Urinary bladder (tissue), 3 donors: ENCODE measurements at regions not wholly inside any gene's neighbourhood (a gene's known extent, or its start where the extent isn't known, plus 50 kb on each side); places are given as distances from the start of the nearest gene placed in this dataset.
"Not testable (repeated sequence)": the region's sequence is repeated elsewhere in the genome, so short reads cannot be mapped to it uniquely, and the experiment has no call there.

Experiments used
- DNase-seq: peaks from one replicate; pipeline ENCODE4 v3.0.0-alpha.2; 2015; ENCODE audit errors: extremely low spot score
- H3K27ac ChIP-seq: one replicate; pipeline ENCODE4 v1.5.1; 2013; ENCODE audit warnings: low read depth, mild to moderate bottlenecking, moderate library complexity
- H3K36me3 ChIP-seq: one replicate; pipeline ENCODE4 v1.6.1; 2013; ENCODE audit warnings: mild to moderate bottlenecking, moderate library complexity; ENCODE audit not compliant: insufficient read depth
- H3K4me1 ChIP-seq: one replicate; pipeline ENCODE4 v1.6.1; 2013; ENCODE audit warnings: mild to moderate bottlenecking, moderate library complexity; ENCODE audit not compliant: insufficient read depth
- H3K4me3 ChIP-seq: one replicate; pipeline ENCODE4 v1.5.1; 2013; ENCODE audit warnings: low read depth, low read length
- WGBS: extraction: QIAGEN DNeasy Blood & Tissue Kit; methylation state at CpG from one replicate; pipeline ENCODE4 v1.1.7; 2013; 5-methylcytosine and 5-hydroxymethylcytosine counted together
- donor health status: healthy with polysubstance abuse.
- donor health status: healthy.

GRCh38 chr5:117741655-117742206, 1167.1 kb upstream of the SEMA6A start:
- Histone ChIP-seq H3K4me1 (no peaks in the 10 kb centered on the region), H3K36me3 (peaks cover 2% of the 10 kb centered on the region), H3K4me3 (no peak overlapping the region), H3K27ac (no peak overlapping the region)
- no peak for DNase-seq
- 38% methylated on average over 1 of the region's 1 CpG for WGBS

GRCh38 chr5:117740268-117740667, 1165.6 kb upstream of the SEMA6A start:
- no peak for DNase-seq
- H3K4me1 ChIP-seq = no peaks in the 10 kb centered on the region

GRCh38 chr5:117738571-117738970, 1163.9 kb upstream of the SEMA6A start:
- H3K4me1 ChIP-seq = no peaks in the 10 kb centered on the region
- peaks cover 2% of the 10 kb centered on the region for H3K36me3 ChIP-seq
- WGBS = 81% methylated on average over 3 of the region's 3 CpGs
- H3K27ac ChIP-seq = no peak overlapping the region
- DNase-seq = no peak
- H3K4me3 ChIP-seq = no peak overlapping the region

More at GRCh38 chr5:117740268-117740667, 1165.6 kb upstream of the SEMA6A start:
- peaks cover 2% of the 10 kb centered on the region for H3K36me3 ChIP-seq
- no peak overlapping the region for H3K4me3 ChIP-seq
- no peak overlapping the region for H3K27ac ChIP-seq

- WGBS = 84% methylated on average over 2 of the region's 2 CpGs
- DNase-seq = no peak
These were observed 1162.1 kb upstream of the SEMA6A start for GRCh38 chr5:117736698-117737097.

GRCh38 chr5:117734056-117734455, 1159.4 kb upstream of the SEMA6A start:
- Histone ChIP-seq H3K4me3 (no peak overlapping the region), H3K36me3 (no peaks in the 10 kb centered on the region), H3K27ac (no peak overlapping the region), H3K4me1 (no peaks in the 10 kb centered on the region)
- DNase-seq = no peak
- WGBS = 74% methylated on average over 4 of the region's 4 CpGs

More at GRCh38 chr5:117736698-117737097, 1162.1 kb upstream of the SEMA6A start:
- H3K4me1 ChIP-seq = no peaks in the 10 kb centered on the region
- no peaks in the 10 kb centered on the region for H3K36me3 ChIP-seq
- H3K27ac ChIP-seq = no peak overlapping the region
- H3K4me3 ChIP-seq = no peak overlapping the region

GRCh38 chr5:117733051-117733450, 1158.4 kb upstream of the SEMA6A start:
- 47% methylated on average over 2 of the region's 2 CpGs for WGBS
- Histone ChIP-seq H3K4me3 (no peak overlapping the region), H3K4me1 (no peaks in the 10 kb centered on the region), H3K36me3 (no peaks in the 10 kb centered on the region), H3K27ac (no peak overlapping the region)
- no peak for DNase-seq

- Histone ChIP-seq H3K36me3 (no peaks in the 10 kb centered on the region), H3K27ac (no peak overlapping the region), H3K4me1 (no peaks in the 10 kb centered on the region), H3K4me3 (no peak overlapping the region)
- DNase-seq = no peak
- 91% methylated on average over 3 of the region's 3 CpGs for WGBS
These were observed 1157.6 kb upstream of the SEMA6A start for GRCh38 chr5:117732264-117732663.

GRCh38 chr5:117731446-117731845, 1156.8 kb upstream of the SEMA6A start:
- no peak overlapping the region for H3K27ac ChIP-seq
- no peak for DNase-seq
- no peaks in the 10 kb centered on the region for H3K4me1 ChIP-seq
- no peaks in the 10 kb centered on the region for H3K36me3 ChIP-seq
- 15% methylated on average over 2 of the region's 2 CpGs for WGBS
- no peak overlapping the region for H3K4me3 ChIP-seq

GRCh38 chr5:117720784-117721183, 1146.2 kb upstream of the SEMA6A start:
- H3K4me1 ChIP-seq = not testable (repeated sequence)
- 86% methylated on average over 4 of the region's 4 CpGs for WGBS

GRCh38 chr5:117719413-117719812, 1144.8 kb upstream of the SEMA6A start:
- no peak overlapping the region for H3K27ac ChIP-seq
- DNase-seq = no peak
- no peaks in the 10 kb centered on the region for H3K4me1 ChIP-seq
- no peak overlapping the region for H3K4me3 ChIP-seq
- no peaks in the 10 kb centered on the region for H3K36me3 ChIP-seq

More at GRCh38 chr5:117720784-117721183, 1146.2 kb upstream of the SEMA6A start:
- H3K27ac ChIP-seq, H3K4me3 ChIP-seq, H3K36me3 ChIP-seq, DNase-seq: not testable (repeated sequence)

- Histone ChIP-seq H3K4me1 (no peaks in the 10 kb centered on the region), H3K36me3 (no peaks in the 10 kb centered on the region), H3K4me3 (no peak overlapping the region), H3K27ac (no peak overlapping the region)
- DNase-seq = no peak
- 85% methylated on average over 3 of the region's 3 CpGs for WGBS
These were observed 1139.1 kb upstream of the SEMA6A start for GRCh38 chr5:117713585-117714198.

GRCh38 chr5:117701062-117701461, 1126.4 kb upstream of the SEMA6A start:
- Histone ChIP-seq H3K36me3 (no peaks in the 10 kb centered on the region), H3K27ac (no peak overlapping the region), H3K4me1 (no peaks in the 10 kb centered on the region), H3K4me3 (no peak overlapping the region)
- DNase-seq = no peak
- 39% methylated on average over 1 of the region's 1 CpG for WGBS

GRCh38 chr5:117692606-117693005, 1118.0 kb upstream of the SEMA6A start:
- no peaks in the 10 kb centered on the region for H3K36me3 ChIP-seq
- no peak overlapping the region for H3K4me3 ChIP-seq
- H3K4me1 ChIP-seq = no peaks in the 10 kb centered on the region
- WGBS = 92% methylated on average over 1 of the region's 1 CpG
- DNase-seq = no peak
- no peak overlapping the region for H3K27ac ChIP-seq

- H3K4me3 ChIP-seq = no peak overlapping the region
- no peak overlapping the region for H3K27ac ChIP-seq
- H3K36me3 ChIP-seq = no peaks in the 10 kb centered on the region
- H3K4me1 ChIP-seq = no peaks in the 10 kb centered on the region
- DNase-seq = no peak
- 69% methylated on average over 5 of the region's 5 CpGs for WGBS
These were observed 1116.7 kb upstream of the SEMA6A start for GRCh38 chr5:117691081-117691870.
